Lung microvascular endothelial cell (primary cell): ENCODE measurements at regions not wholly inside any gene's neighbourhood (a gene's known extent, or its start where the extent isn't known, plus 50 kb on each side); places are given as distances from the start of the nearest gene placed in this dataset.

Experiments
- DNase-seq, 2 donors: peaks; one replicate each; pipeline versions ENCODE4 v3.0.0 to v3.0.0-alpha.2; 2010; ENCODE audit warnings: low read depth in 2 of 2

DNA sequence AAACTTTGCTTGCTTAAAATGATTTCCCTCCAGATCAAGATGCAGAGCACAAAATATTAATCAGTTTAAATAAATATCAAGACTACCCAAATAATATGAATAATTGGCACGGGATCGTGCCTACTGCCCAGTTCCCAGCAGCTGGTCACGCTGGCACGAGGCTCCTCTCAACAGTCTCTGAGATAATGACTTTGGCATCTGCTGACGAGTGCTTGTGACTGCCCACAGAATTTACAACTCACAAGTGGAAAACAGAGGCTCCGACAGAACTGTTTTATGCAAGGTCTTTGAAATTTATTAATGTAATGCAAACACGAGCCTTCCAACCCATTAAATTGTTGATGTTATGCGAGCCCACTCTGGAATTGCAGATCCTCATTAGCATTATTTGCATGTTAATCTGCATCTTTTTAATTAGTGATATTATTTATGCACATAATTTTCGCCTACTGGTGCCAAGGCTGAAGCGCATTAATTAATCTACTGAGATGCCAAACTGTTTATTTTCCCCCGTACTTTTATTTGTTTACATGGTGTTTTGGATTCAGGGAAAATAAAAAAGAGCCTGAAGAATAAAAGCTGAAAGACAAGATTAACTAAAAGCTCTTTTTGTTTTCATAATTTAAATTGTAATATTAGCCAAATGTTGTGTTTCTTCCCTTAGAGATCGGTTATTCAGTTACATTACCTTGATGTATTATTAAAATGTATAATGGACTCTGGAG lies 369.3 kb upstream of the IRX1 start:
- no peak for DNase-seq

DNA sequence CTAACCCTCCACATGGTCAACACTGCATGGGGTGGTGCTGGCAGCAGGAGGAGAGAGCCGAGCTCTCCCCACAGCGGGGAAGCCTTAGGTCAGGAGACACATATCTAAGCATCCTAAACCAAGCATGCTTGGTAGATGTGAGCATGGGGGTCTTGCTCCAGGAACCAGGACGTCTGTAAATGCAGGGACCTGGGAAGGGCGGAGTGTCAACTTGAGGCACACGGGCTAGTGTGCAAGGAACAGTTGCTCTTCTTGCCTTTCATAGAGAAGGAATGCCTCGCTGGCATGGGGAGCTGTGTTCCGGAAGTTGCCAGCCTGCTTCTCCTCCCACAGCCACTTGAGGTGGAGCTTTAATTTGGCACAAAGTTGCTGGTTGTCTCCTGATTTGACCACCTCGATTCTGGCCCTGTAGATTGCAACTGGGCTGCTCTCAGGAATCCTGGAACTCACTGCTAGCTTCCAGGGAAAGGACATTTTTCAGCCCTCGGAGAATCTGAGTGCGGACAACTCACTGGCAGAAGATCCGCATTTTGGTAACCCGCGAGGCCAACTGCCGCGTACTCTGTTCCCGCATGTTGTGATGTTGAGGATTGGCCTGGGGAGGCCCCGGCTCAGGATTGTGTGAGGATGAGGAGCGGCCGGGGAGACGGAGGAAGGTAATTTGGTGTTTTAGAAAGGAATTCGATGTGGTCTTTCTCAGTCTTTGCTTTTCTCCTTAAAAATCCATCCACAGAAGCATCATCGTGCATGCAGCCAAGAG lies 370.3 kb upstream of the IRX1 start:
- DNase-seq, result no peak

DNA sequence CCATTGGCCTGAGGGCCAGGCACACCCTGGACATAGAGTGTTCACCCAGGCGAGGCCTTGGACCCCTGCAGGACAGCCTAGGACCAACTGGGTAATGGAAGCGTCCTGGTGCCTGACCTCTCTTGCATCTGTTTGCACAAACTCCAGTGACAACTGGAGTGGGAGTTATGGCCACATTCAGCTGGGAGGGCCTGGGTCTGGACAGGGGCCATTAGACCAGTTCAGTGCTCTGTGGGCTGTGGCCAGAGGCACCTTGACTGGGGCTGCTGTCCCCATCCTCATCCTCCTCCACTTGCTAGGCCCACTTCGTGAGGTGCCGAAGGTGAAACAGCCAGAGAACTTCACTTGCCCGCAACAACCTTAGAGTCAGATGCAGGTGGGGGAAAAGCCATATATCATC lies 372.7 kb upstream of the IRX1 start:
- no peak for DNase-seq

DNA sequence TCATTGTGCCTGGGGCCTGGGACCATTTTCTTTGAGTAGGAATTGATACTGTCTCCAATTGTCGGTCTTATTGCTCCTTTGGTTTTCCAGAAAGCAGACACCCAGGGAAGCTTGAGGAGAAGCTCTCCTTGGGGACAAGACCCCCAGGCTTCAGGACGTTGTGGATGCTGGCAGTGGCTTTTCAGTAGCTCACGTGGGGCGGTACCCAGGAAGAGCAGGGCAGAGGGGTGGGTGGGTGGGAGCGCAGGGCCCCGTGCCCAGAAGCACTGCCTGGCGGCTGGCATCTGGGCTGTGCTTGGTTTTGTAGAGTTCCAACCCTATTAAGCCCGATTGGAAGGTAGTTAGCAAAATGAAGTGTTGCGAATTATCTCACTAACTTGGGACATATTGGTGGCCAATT lies 374.2 kb upstream of the IRX1 start:
- DNase-seq, result no peak

DNA sequence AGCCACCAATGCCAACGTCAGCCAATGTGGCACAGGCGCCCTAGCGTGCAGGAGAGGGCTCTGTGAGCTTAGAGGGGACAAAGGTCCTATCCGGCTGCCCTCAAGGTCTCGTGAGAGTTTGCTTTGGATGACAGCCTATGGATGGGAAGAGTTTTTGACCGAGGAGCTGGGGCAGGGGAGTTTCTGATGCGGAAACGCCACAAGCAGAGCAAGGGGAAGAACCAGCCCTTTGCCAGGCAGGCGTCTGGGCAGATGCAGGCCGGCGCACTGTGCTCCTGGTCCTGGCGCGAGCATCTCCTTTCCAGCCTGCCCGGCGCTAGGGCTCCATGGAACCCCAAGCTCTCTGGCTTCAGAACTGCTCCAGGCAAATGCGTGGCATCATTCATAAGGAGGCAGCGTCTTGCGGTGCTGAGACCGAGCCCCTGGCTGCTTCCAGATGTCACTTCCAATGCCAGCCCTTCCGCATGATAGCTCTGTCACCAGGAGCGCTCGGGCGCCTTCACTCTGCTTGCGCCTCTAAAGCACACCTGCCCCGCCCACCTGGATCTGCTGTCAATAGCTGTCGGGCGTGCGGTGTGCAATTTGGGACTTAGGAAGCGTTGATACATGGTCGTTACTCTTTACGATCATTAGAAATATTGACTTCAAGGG lies 374.9 kb upstream of the IRX1 start:
- DNase-seq, result no peak

DNA sequence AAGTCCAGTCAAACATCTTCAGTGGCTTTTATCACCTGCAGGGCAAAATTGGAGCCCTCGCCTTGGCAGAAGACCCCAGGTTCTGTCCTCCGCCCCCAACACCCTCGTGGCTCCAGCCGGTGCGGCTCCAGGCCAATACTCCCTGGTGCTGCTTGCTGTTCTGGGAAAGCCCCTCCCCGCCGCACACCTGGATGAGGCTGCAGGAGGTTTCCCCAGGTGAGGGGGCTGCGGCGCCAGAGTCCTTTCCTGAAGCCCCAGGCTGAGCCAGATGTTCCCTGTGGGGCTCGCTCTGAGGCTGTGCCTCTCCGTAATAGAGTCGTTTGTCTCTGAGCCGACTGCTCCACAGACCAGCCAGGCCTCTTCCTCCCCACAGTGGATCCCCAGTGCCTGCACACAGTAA lies 375.4 kb upstream of the IRX1 start:
- no peak for DNase-seq

DNA sequence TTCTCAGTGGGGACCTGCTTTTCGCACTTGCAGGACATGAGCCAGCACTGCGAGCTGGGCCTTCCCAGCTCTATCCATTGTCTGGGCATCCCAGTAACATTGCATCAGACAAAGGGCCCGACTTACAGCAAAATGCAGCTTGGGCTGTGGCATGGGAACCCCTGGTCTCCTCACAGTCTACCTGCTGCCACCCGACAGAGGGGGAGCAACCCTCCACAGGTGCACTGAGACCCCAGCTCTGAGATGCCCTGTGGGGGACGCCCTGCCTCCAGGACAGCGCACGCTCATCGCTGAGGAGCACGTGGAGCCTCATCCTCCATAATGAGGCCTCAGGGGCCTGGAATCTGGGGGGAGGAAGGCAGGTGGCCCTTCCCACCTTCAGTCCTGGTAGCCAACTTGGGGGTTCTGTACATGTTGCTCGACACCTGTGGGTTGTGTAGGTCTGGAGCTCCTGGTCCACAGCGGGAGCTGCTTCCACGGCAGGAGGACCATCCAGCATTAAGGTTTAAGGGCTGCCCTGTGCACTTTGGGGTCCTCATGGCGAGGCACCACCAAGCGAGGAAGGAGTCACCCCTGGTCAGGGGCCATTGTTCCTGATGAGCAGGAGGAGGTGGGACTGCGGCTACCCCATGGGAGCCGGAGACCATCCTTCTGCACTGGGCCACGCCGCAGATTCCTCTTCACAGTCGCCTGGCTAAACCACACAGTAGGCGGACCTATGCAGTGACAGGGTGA lies 376.5 kb upstream of the IRX1 start:
- DNase-seq, result no peak

DNA sequence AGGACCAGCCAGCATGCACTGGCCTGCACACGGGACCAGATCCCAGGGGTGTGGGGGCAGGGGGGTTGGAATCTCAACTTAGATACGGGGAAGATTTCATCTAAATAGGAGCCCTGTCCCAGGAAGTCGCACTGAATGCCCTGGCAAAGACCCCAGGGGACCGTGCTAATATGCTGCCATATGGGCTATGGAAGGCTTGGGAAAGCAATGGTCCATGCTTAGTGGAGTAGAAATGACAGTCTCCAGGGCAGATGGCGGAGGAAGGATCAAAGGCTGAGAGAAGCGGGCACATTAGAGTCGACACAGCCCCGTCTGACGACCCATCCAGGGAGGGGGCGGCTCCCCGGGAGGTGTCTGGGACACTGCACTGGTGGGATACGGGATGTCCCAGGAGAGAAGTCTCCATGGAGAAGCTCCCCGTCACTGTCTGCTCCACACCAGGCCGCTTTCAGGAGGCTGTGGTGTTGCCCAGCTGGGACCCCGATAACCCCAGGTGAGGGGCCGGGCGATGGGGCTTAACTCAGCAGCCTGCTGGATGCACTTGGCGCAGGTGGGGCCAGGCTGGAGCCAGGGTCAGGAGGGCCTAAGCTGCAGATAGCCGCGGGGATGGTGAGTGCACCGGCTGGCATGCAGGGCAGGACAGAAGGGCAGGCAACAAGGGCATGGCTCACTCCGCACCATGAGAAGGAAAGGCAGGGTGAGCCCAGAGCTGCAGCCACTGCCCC lies 377.7 kb upstream of the IRX1 start:
- no peak for DNase-seq

DNA sequence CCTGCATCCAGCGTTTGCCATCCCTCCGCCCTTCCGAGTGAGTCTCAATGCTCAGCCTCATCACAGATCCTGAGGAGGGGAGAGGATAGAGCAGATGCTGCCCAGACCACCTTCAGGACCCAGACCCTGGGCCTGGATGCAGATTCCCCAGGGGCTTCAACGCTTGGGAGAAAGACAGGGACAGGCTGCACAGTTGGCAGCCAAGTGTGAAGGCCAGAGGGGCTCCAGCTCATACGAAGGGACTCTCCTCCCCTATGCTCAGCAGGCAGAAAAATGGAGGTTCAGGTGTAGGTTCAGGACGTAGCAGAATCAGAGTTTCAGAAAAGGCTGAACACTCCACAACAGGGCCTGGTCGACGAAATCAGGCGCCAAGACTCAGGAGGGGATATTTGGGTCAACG lies 378.5 kb upstream of the IRX1 start:
- no peak for DNase-seq

DNA sequence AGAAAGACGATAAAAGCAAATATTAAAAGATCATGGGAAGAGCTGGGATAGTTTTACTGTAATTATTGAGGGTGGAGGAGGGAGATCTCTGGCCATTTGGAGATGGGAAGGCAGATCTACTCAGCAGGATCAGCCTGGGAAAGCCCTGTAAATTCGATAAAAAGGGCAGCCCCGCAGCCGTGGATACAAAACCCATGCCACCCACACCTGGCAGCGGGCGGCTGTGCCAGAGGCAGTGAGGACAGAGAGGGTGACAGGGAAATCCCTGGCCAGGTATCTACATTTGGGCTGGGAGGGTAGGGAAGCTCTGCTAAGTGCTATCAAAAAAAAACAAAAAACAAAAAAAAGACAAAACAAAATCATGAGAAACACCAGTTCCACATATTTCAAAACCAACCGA lies 379.2 kb upstream of the IRX1 start:
- DNase-seq, result no peak

DNA sequence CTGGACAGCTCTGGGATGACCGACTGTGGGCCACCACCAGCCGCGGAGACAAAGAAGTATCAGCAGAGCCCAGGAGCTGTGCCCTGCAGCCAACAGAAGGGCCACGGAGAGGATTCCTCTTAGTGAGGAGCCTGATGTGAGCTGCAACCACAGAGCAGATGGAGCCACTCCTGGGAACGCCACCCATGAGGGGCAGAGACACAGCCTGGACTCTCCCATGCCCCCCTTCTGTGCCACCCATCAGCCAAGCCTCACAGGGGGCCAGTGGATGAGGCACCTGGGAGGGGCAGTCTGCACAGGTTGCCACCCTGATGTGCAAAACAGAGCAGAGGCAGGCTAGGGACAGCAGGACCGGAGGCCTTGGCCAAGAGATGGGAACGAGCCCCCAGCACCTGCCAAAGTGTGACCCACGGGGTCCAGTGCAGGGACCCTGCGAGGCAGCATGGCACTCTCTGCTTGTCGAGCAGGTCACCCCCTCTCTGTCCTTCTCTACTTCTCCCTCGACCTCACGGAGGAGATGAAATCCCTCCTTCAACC lies 380.7 kb upstream of the IRX1 start:
- DNase-seq, result no peak

DNA sequence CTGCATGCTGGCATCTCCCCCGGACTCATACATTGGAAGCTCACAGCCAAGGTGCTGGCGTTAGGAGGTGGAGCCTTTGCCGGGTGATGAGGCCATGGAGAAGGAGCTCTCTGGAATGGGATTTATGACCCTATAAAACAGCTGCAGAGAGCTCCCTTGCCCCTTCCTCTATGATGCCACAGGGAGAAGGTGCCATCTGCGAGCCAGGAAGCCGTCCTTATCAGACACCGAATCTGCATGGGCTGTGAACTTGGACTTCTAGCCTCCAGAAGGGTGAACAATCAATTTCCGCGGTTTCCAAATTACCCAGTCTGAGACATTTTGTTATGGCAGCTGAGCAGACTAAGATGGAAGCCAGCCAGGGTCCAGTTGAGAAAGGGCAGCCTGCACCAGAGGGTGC lies 381.2 kb upstream of the IRX1 start:
- no peak for DNase-seq

DNA sequence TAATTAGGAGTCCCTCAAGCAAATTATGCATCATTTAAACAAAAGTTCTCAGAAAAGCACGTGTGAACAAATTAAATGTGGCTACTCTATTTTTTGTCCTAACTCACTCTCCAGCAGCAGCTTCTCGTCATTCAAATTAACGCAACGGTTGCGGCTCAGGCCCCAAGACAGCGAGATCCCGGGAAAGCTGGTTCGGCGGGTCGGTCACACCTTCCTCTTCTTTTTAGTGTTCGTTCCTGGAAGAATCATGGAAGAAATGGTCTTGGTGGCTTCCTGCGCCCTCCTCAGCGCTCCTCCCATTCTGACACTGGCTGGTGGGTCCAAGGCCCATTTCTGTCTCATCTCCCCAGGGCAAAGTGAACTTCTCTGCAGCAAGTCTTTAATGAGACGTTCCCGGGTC lies 382.8 kb upstream of the IRX1 start:
- DNase-seq, result no peak

DNA sequence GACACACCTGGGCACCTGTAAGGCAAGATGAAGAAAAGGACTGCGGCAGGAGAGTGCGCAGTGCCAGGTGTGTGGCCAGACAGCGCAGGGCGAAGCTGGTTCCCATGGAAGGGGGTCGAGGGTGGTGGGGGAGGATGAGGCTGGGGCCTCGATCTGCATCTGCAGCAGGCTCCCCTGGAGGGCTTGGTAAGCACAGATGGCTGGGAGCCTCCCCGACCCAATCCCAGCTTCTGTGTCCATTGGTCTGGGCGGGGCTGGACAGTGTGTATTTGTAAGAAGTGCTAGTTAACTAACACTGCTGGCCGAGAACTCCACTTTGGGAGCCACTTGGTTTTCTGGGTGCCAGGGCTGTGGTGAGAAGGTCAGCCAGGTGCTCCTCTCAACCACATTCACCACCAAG lies 385.1 kb upstream of the IRX1 start:
- no peak for DNase-seq

DNA sequence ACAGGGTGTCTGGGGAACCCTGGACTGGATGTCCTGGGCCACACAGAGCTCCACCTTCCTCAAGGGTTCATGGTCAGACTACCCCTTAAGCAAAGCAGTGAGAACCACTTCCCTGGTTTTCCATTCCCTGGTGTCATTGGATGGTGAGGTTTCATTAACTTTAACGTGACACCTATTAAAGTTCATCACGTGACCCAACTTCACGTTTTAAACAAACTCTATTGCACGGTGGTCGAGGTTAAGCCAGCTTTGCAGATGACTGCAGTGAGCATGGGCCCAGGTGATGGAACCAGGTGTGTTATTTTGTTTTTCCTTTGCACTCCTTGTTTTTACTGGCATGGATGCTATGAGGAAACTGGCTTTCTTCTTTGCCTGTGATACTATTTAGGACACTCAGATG lies 385.7 kb upstream of the IRX1 start:
- DNase-seq, result no peak

DNA sequence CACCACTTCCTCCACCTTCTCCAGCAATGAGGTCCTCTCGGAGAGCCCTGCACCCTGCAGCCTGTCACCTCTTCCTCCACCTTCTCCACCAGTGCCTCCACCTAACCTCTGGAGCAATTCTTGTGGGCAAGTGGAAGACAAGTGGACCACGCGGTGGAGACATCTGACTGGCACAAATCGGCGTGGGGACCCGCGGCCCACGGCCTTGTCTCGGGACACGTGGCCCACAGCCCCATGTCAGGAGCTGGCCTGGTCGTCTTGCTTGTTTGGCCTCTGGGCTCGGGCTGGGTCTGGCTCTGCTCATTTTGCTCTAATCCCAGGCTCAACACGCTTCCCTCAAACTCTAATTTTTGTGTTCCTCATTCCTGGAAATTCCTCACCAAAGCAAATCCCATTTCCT lies 393.1 kb upstream of the IRX1 start:
- DNase-seq, result no peak

DNA sequence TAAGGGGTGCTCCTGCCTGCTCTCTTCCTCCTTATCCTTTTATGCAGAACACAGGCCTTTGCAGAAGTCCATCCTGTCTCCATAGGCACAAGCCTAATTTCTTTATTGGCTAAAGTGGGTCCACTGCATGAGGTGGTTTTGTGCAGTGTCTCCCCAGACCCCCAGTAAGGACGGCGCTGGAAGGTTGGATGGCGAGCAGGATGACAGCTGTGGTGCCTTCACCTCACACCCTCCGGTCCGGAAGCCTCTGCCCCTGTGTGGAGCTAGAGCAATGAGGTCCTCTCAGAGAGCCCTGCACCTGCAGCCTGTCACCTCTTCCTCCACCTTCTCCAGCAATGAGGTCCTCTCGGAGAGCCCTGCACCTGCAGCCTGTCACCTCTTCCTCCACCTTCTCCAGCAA lies 393.7 kb upstream of the IRX1 start:
- DNase-seq, result no peak

DNA sequence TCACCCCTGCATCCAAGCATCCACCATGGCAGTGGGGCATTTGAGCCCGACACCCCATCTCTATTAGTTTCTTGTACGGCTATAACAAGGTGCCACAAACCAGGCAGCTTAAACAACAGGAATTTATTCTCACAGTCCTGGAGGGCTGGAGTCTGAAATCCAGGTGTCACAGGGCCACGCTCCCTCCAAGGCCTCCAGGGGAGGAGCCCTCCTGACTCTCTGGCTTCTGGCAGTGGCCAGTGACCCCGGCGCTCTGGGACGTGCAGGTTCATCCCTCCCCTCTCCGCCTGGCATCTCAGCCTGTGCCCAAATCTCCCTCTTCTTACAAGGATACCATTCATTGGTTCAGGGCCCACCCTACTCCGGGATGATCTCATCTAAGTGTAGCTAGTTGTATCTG lies 394.5 kb upstream of the IRX1 start:
- no peak for DNase-seq

DNA sequence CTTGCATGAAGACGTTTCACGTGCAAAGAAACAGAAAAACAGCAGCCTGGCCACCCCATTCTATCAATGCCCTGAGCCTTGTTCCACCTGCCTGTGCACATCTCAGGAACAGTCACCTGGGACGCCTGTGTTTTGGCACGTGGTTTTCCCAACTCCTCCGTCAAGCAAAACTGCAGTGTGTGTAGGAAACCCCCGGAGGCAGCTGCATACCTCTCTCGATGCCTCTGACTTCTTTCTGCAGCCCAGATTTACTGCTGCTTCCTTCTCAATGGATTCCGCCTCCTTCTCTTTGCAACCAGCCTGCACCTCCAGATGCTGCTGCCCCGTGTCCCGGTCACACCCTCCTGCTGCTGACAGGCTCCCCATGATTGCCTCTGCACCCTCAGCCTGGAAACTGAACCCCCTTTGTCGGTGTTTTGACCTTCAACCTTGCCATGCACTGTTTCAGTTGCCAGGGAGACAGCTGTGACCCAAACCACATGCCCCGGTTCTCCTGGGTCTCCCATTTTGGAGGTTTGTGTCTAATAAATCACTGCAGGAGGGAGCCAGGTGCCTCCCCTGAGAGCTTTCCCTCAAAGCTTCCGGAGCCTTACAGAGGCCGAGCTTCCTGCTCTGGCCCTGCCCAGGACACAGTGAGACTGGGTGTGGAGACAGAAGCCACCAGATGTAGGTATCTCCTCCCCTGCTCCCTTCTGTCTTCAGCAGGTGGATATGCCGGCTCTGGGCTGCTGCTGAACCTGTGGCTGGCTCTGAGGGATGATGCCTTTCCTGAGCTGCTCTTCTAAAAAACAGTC lies 395.5 kb upstream of the IRX1 start:
- no peak for DNase-seq

DNA sequence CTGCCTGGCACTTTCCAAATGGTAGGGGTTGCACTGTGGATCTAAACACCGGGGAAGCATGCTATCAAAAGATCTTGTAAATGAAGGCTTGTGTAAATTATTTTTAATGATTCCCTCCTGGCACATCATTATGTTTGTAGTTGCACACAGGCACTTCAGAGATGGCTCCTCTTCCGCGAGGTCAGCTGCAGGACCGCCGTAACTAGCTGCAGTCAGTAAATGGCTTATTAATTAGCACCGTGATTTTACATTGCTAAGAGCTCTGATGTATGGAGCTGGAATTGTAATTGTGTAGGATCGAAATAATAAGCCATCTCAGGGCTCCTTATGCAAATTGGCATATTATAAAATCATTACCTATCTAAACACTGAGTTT lies 397.6 kb upstream of the IRX1 start:
- DNase-seq, result no peak
